GM23338 (cell line): ENCODE measurements at regions not wholly inside any gene's neighbourhood (a gene's known extent, or its start where the extent isn't known, plus 50 kb on each side); places are given as distances from the start of the nearest gene placed in this dataset.

Experiments used
- ATAC-seq: fragments of 200-7000 bp; cut with Tn5 transposase; 3 replicates; pipeline ENCODE4 v1.9.1; 2020
- DNase-seq: peaks from one replicate; pipeline ENCODE4 v3.0.0-alpha.2; 2015; ENCODE audit warnings: low spot score
- H2AFZ ChIP-seq: fragments of 200-600 bp; sonication (generic); 2 replicates; pipeline ENCODE4 v1.8.0; 2016; ENCODE audit warnings: antibody characterized with exemption, mild to moderate bottlenecking, moderate library complexity
- H3F3A ChIP-seq: fragments of 200-600 bp; sonication (generic); replicated peaks from 2 replicates; pipeline ENCODE4 v1.8.0; 2017; ENCODE audit warnings: antibody characterized with exemption, mixed run types, low read depth
- H3K27ac ChIP-seq: fragments of 200-600 bp; sonication (generic); 2 replicates; pipeline ENCODE4 v1.6.1; 2016; ENCODE audit warnings: low read depth
- H3K27me3 ChIP-seq: fragments of 200-600 bp; sonication (generic); 2 replicates; pipeline ENCODE4 v1.8.0; 2016; ENCODE audit warnings: mild to moderate bottlenecking, mixed run types, moderate library complexity; ENCODE audit not compliant: insufficient read depth
- H3K36me3 ChIP-seq: fragments of 200-600 bp; sonication (generic); 2 replicates; pipeline ENCODE4 v1.8.0; 2016; ENCODE audit warnings: mild to moderate bottlenecking; ENCODE audit not compliant: insufficient read depth
- H3K4me1 ChIP-seq: fragments of 200-600 bp; sonication (generic); 2 replicates; pipeline ENCODE4 v1.8.0; 2016; ENCODE audit warnings: mild to moderate bottlenecking, moderate library complexity; ENCODE audit not compliant: insufficient read depth
- H3K4me2 ChIP-seq: fragments of 200-600 bp; sonication (generic); 2 replicates; pipeline ENCODE4 v1.7.1; 2017; ENCODE audit warnings: mixed run types
- H3K4me3 ChIP-seq: fragments of 200-600 bp; sonication (generic); 2 replicates; pipeline ENCODE4 v1.6.1; 2016; ENCODE audit warnings: mixed run types
- H3K79me2 ChIP-seq: fragments of 200-600 bp; sonication (generic); replicated peaks from 2 replicates; pipeline ENCODE4 v1.8.0; 2017; ENCODE audit warnings: mild to moderate bottlenecking; ENCODE audit not compliant: insufficient read depth
- H3K9me2 ChIP-seq: fragments of 200-600 bp; sonication (generic); 2 replicates; pipeline ENCODE4 v1.8.0; 2017; ENCODE audit not compliant: insufficient read depth
- H4K20me1 ChIP-seq: fragments of 200-600 bp; sonication (generic); replicated peaks from 2 replicates; pipeline ENCODE4 v1.8.0; 2017; ENCODE audit warnings: mild to moderate bottlenecking; ENCODE audit not compliant: insufficient read depth
- H3K27ac Mint-ChIP-seq: 2 replicates; pipeline ENCODE4 v1.8.0; 2020; ENCODE audit warnings: inconsistent platforms, mild to moderate bottlenecking, moderate library complexity, mixed read lengths
- H3K27me3 Mint-ChIP-seq: 3 replicates; pipeline ENCODE4 v1.8.0; 2022; ENCODE audit warnings: low read depth, mild to moderate bottlenecking, moderate library complexity, mixed read lengths, inconsistent platforms; ENCODE audit not compliant: insufficient read depth, poor library complexity
- H3K36me3 Mint-ChIP-seq: 3 replicates; pipeline ENCODE4 v1.8.0; 2021; ENCODE audit warnings: low read depth, mild to moderate bottlenecking, inconsistent platforms, moderate library complexity, mixed read lengths
- H3K4me1 Mint-ChIP-seq: 3 replicates; pipeline ENCODE4 v1.8.0; 2020; ENCODE audit warnings: mild to moderate bottlenecking, inconsistent platforms, mixed read lengths
- H3K4me3 Mint-ChIP-seq: 3 replicates; pipeline ENCODE4 v1.8.0; 2021; ENCODE audit warnings: moderate library complexity, mild to moderate bottlenecking, inconsistent platforms, mixed read lengths
- H3K9me3 Mint-ChIP-seq: 3 replicates; pipeline ENCODE4 v1.8.0; 2020; ENCODE audit warnings: moderate library complexity, mild to moderate bottlenecking, inconsistent platforms, mixed read lengths
- JUNB ChIP-seq: IDR thresholded peaks from one replicate; pipeline ENCODE4 v1.6.1; 2016; ENCODE audit warnings: antibody characterized with exemption; ENCODE audit not compliant: unreplicated experiment
- STAT1 ChIP-seq: IDR thresholded peaks from one replicate; pipeline ENCODE4 v1.6.1; 2016; ENCODE audit warnings: antibody characterized with exemption; ENCODE audit not compliant: unreplicated experiment
- ZNF331 ChIP-seq: fragments of 250-450 bp; sonication (Bioruptor Pico); IDR thresholded peaks from 2 replicates; pipeline ENCODE4 v1.5.0; 2020; ENCODE audit warnings: low read depth, mild to moderate bottlenecking, moderate library complexity
- TF ChIP-seq, protein P1 (sequence below), 2 experiments: fragments of 200-600 bp in 1 of 2; sonication (generic) in 1 of 2; conservative IDR thresholded peaks; 2 replicates each; pipeline versions ENCODE4 v1.5.1 to v1.6.1; 2016 to 2017; ENCODE audit warnings: antibody characterized with exemption in 2 of 2, low read depth in 2 of 2, mild to moderate bottlenecking in 2 of 2, moderate library complexity in 1 of 2
- TF ChIP-seq, protein P2 (sequence below): IDR thresholded peaks from one replicate; pipeline ENCODE4 v1.6.1; 2018; ENCODE audit warnings: antibody characterized with exemption; ENCODE audit not compliant: unreplicated experiment

DNA sequence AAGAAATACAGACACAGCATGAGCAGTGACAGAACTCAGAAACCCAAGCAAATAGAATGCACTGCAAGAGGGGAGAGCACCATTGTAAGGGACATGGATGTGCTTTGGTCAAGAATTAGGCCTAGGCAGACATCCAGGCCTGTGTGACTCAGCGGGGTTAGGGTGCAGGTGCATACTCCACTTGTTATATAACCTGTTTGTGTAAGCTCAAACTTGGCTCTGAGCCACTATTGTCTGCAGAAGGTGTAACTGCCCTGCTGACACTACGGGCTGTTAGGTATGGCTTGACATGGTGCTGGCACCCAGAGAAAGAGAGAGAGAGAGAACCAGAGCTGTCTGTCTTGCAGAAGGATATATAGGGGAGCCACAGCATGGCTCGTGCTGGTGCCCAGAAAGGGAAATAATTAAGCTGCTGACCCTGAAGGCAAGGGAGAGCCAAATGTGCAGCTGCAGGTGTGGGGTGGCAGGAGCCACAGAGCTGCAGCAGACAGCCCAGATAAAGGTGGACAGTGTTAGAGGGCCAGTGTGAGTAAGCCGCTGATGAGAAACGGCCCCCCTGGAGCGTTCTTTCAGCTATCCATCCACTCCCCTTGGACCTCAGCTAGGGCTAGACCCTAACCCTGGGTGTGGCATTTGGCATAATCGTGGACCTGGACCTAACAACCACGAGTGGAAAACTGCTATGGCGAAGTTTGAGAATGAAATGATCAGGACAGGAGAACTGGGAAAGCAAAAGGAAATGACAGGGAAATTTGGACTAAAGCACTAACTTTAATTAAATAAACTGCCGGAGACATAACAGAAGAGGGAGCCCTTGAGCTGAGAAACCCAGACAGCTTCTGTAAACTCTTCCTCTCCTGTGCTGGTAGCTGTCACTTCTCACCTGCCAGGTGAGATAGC, 253.0 kb upstream of the CCDC179 start (continued):
- TF ChIP-seq, protein P1, sequence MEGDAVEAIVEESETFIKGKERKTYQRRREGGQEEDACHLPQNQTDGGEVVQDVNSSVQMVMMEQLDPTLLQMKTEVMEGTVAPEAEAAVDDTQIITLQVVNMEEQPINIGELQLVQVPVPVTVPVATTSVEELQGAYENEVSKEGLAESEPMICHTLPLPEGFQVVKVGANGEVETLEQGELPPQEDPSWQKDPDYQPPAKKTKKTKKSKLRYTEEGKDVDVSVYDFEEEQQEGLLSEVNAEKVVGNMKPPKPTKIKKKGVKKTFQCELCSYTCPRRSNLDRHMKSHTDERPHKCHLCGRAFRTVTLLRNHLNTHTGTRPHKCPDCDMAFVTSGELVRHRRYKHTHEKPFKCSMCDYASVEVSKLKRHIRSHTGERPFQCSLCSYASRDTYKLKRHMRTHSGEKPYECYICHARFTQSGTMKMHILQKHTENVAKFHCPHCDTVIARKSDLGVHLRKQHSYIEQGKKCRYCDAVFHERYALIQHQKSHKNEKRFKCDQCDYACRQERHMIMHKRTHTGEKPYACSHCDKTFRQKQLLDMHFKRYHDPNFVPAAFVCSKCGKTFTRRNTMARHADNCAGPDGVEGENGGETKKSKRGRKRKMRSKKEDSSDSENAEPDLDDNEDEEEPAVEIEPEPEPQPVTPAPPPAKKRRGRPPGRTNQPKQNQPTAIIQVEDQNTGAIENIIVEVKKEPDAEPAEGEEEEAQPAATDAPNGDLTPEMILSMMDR (conservative IDR thresholded peaks at IDR 0.05; ENCODE audit: low read depth in 2 of 2): peak; percentile 75 to 84
- no peak for TF ChIP-seq ZNF331 (CRISPR knock-in tag)

- DNase-seq: no peak
- TF ChIP-seq, protein P2, sequence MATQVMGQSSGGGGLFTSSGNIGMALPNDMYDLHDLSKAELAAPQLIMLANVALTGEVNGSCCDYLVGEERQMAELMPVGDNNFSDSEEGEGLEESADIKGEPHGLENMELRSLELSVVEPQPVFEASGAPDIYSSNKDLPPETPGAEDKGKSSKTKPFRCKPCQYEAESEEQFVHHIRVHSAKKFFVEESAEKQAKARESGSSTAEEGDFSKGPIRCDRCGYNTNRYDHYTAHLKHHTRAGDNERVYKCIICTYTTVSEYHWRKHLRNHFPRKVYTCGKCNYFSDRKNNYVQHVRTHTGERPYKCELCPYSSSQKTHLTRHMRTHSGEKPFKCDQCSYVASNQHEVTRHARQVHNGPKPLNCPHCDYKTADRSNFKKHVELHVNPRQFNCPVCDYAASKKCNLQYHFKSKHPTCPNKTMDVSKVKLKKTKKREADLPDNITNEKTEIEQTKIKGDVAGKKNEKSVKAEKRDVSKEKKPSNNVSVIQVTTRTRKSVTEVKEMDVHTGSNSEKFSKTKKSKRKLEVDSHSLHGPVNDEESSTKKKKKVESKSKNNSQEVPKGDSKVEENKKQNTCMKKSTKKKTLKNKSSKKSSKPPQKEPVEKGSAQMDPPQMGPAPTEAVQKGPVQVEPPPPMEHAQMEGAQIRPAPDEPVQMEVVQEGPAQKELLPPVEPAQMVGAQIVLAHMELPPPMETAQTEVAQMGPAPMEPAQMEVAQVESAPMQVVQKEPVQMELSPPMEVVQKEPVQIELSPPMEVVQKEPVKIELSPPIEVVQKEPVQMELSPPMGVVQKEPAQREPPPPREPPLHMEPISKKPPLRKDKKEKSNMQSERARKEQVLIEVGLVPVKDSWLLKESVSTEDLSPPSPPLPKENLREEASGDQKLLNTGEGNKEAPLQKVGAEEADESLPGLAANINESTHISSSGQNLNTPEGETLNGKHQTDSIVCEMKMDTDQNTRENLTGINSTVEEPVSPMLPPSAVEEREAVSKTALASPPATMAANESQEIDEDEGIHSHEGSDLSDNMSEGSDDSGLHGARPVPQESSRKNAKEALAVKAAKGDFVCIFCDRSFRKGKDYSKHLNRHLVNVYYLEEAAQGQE: no peak
- TF ChIP-seq, protein P1 (conservative IDR thresholded peaks at IDR 0.05; ENCODE audit: low read depth in 2 of 2): no peak
- TF ChIP-seq JUNB: no peak
- no peak for TF ChIP-seq STAT1
- Histone ChIP-seq H4K20me1 (no peaks in the 10 kb centered on the region), H3F3A (no peaks in the 10 kb centered on the region), H3K4me3 (no peak overlapping the region), H3K27me3 (no peaks in the 10 kb centered on the region), H3K79me2 (no peaks in the 10 kb centered on the region), H3K27ac (no peak overlapping the region), H3K36me3 (no peaks in the 10 kb centered on the region), H2AFZ (no peak overlapping the region), H3K4me1 (peaks cover 18% of the 10 kb centered on the region), H3K9me2 (no peaks in the 10 kb centered on the region), H3K4me2 (no peak overlapping the region)
- H3K27ac Mint-ChIP-seq: no peak overlapping the region
- peaks cover 2% of the 10 kb centered on the region for H3K27me3 Mint-ChIP-seq
- peaks cover 16% of the 10 kb centered on the region for H3K9me3 Mint-ChIP-seq
- no peak overlapping the region for H3K4me3 Mint-ChIP-seq
- no peak for ATAC-seq
- peaks cover 23% of the 10 kb centered on the region for H3K4me1 Mint-ChIP-seq
- H3K36me3 Mint-ChIP-seq: peaks cover 14% of the 10 kb centered on the region
Observed at GRCh38 chr11:23113887-23114216, 253.6 kb upstream of the CCDC179 start.
